CD8-positive, alpha-beta memory T cell (primary cell): ENCODE measurements at regions not wholly inside any gene's neighbourhood (a gene's known extent, or its start where the extent isn't known, plus 50 kb on each side); places are given as distances from the start of the nearest gene placed in this dataset.

Experiments
- CTCF ChIA-PET: fragments of 350-600 bp; sonication (Branson Sonifier 250); formaldehyde crosslinking; loops from one replicate; lab custom pipeline; 2021; ENCODE audit warnings: antibody characterized with exemption; lab: Charles Lee
- POLR2A ChIA-PET: fragments of 350-600 bp; sonication (Branson Sonifier 250); formaldehyde crosslinking; loops from one replicate; lab custom pipeline; 2021; ENCODE audit warnings: antibody characterized with exemption; lab: Charles Lee
- DNase-seq, 5 donors: peaks; one replicate each; pipeline versions ENCODE4 v3.0.0 to v3.0.0-alpha.2; 2020 to 2022; ENCODE audit warnings: mixed read lengths in 1 of 5
- H3K27ac ChIP-seq: one replicate; pipeline ENCODE4 v1.7.0; 2013; ENCODE audit warnings: low read depth, mild to moderate bottlenecking, low read length, moderate library complexity
- H3K27me3 ChIP-seq: 2 replicates; pipeline ENCODE4 v1.7.0; 2013; ENCODE audit warnings: low read length, mild to moderate bottlenecking; ENCODE audit not compliant: insufficient read depth, poor library complexity, severe bottlenecking
- H3K36me3 ChIP-seq: 2 replicates; pipeline ENCODE4 v1.7.0; 2013; ENCODE audit warnings: mild to moderate bottlenecking, low read length, moderate library complexity; ENCODE audit not compliant: insufficient read depth
- H3K4me1 ChIP-seq: 2 replicates; pipeline ENCODE4 v1.7.0; 2013; ENCODE audit warnings: mild to moderate bottlenecking, low read length, moderate library complexity; ENCODE audit not compliant: insufficient read depth
- H3K4me3 ChIP-seq: 2 replicates; pipeline ENCODE4 v1.7.0; 2013; ENCODE audit warnings: mild to moderate bottlenecking, low read length
- H3K9me3 ChIP-seq: 2 replicates; pipeline ENCODE4 v1.7.0; 2013; ENCODE audit warnings: mild to moderate bottlenecking, low read length
- H3K27ac Mint-ChIP-seq, 8 donors: one replicate each; pipeline ENCODE4 v1.8.0; 2020 to 2021; ENCODE audit warnings: mixed read lengths in 8 of 8, mild to moderate bottlenecking in 6 of 8, inconsistent platforms in 3 of 8, moderate library complexity in 3 of 8
- H3K27me3 Mint-ChIP-seq, 2 donors: one replicate each; pipeline ENCODE4 v1.8.0; 2020 to 2021; ENCODE audit warnings: mixed read lengths in 2 of 2, mild to moderate bottlenecking in 1 of 2, moderate library complexity in 1 of 2
- H3K36me3 Mint-ChIP-seq, 3 donors: one replicate each; pipeline ENCODE4 v1.8.0; 2020 to 2021; ENCODE audit warnings: mixed read lengths in 3 of 3, inconsistent platforms in 1 of 3, mild to moderate bottlenecking in 1 of 3
- H3K4me1 Mint-ChIP-seq, 3 donors: one replicate each; pipeline ENCODE4 v1.8.0; 2020 to 2021; ENCODE audit warnings: mixed read lengths in 3 of 3, inconsistent platforms in 1 of 3, mild to moderate bottlenecking in 1 of 3
- H3K4me3 Mint-ChIP-seq, 7 donors: one replicate each; pipeline ENCODE4 v1.8.0; 2020 to 2021; ENCODE audit warnings: mixed read lengths in 7 of 7, mild to moderate bottlenecking in 6 of 7, moderate library complexity in 4 of 7, inconsistent platforms in 2 of 7
- H3K9me3 Mint-ChIP-seq, 5 donors: one replicate each; pipeline ENCODE4 v1.8.0; 2020 to 2022; ENCODE audit warnings: mixed read lengths in 5 of 5, mild to moderate bottlenecking in 3 of 5, moderate library complexity in 2 of 5, inconsistent platforms in 1 of 5

GRCh38 chr16:9541723-9542122 is 450.3 kb downstream of the HAPSTR1 start:
- no peak overlapping the region for H3K4me3 ChIP-seq
- H3K36me3 ChIP-seq: no peaks in the 10 kb centered on the region
- Mint-ChIP-seq H3K4me1 (no peaks in the 10 kb centered on the region), H3K27me3 (peaks cover 0 to 1% of the 10 kb centered on the region in 2 donors), H3K4me3 (no peak overlapping the region), H3K36me3 (no peaks in the 10 kb centered on the region), H3K9me3 (peaks cover 0 to 6% (median 3%) of the 10 kb centered on the region in 5 donors), H3K27ac (no peak overlapping the region)
- H3K9me3 ChIP-seq: no peaks in the 10 kb centered on the region
- DNase-seq: no peak
- no peaks in the 10 kb centered on the region for H3K4me1 ChIP-seq
- POLR2A ChIA-PET: no interaction called here
- CTCF ChIA-PET: no interaction called here
- H3K27me3 ChIP-seq: no peaks in the 10 kb centered on the region
- no peak overlapping the region for H3K27ac ChIP-seq

GRCh38 chr16:9542165-9542755 is 450.8 kb downstream of the HAPSTR1 start:
- POLR2A ChIA-PET: no interaction called here

GRCh38 chr16:9545522-9546437 is 454.3 kb downstream of the HAPSTR1 start:
- Histone ChIP-seq H3K4me3 (no peak overlapping the region), H3K9me3 (no peaks in the 10 kb centered on the region), H3K27me3 (no peaks in the 10 kb centered on the region), H3K36me3 (no peaks in the 10 kb centered on the region), H3K4me1 (no peaks in the 10 kb centered on the region), H3K27ac (no peak overlapping the region)
- CTCF ChIA-PET: no interaction called here
- H3K36me3 Mint-ChIP-seq: no peaks in the 10 kb centered on the region
- no peak overlapping the region for H3K27ac Mint-ChIP-seq
- H3K4me3 Mint-ChIP-seq: no peak overlapping the region
- no peaks in the 10 kb centered on the region for H3K4me1 Mint-ChIP-seq
- peaks cover 2 to 6% (median 3%) of the 10 kb centered on the region in 5 donors for H3K9me3 Mint-ChIP-seq
- H3K27me3 Mint-ChIP-seq: peaks cover 0 to 1% of the 10 kb centered on the region in 2 donors
- DNase-seq: no peak
- POLR2A ChIA-PET: no interaction called here

More at GRCh38 chr16:9542165-9542755, 450.8 kb downstream of the HAPSTR1 start:
- no peaks in the 10 kb centered on the region for H3K9me3 ChIP-seq
- H3K4me1 ChIP-seq: no peaks in the 10 kb centered on the region
- DNase-seq: no peak
- no peak overlapping the region for H3K27ac ChIP-seq
- Mint-ChIP-seq H3K36me3 (no peaks in the 10 kb centered on the region), H3K4me3 (no peak overlapping the region), H3K27ac (no peak overlapping the region), H3K27me3 (peaks cover 0 to 1% of the 10 kb centered on the region in 2 donors), H3K9me3 (peaks cover 0 to 6% (median 2%) of the 10 kb centered on the region in 5 donors), H3K4me1 (no peaks in the 10 kb centered on the region)
- H3K27me3 ChIP-seq: no peaks in the 10 kb centered on the region
- no peak overlapping the region for H3K4me3 ChIP-seq
- H3K36me3 ChIP-seq: no peaks in the 10 kb centered on the region
- CTCF ChIA-PET: no interaction called here

GRCh38 chr16:9546438-9546786 is 455.0 kb downstream of the HAPSTR1 start:
- no peaks in the 10 kb centered on the region for H3K36me3 ChIP-seq
- H3K4me3 Mint-ChIP-seq: no peak overlapping the region
- H3K4me1 Mint-ChIP-seq: no peaks in the 10 kb centered on the region
- H3K9me3 ChIP-seq: no peaks in the 10 kb centered on the region
- no peak for DNase-seq
- peaks cover 2 to 6% (median 3%) of the 10 kb centered on the region in 5 donors for H3K9me3 Mint-ChIP-seq
- H3K4me1 ChIP-seq: no peaks in the 10 kb centered on the region
- H3K27ac ChIP-seq: no peak overlapping the region
- no peaks in the 10 kb centered on the region for H3K27me3 ChIP-seq
- peaks cover 0 to 1% of the 10 kb centered on the region in 2 donors for H3K27me3 Mint-ChIP-seq
- no peaks in the 10 kb centered on the region for H3K36me3 Mint-ChIP-seq
- CTCF ChIA-PET: no interaction called here
- no peak overlapping the region for H3K27ac Mint-ChIP-seq
- POLR2A ChIA-PET: no interaction called here
- no peak overlapping the region for H3K4me3 ChIP-seq

GRCh38 chr16:9549487-9549886 is 458.0 kb downstream of the HAPSTR1 start:
- Mint-ChIP-seq H3K4me1 (no peaks in the 10 kb centered on the region), H3K36me3 (no peaks in the 10 kb centered on the region), H3K27me3 (peaks cover 0 to 1% of the 10 kb centered on the region in 2 donors), H3K27ac (no peak overlapping the region), H3K4me3 (no peak overlapping the region), H3K9me3 (peaks cover 0 to 10% (median 5%) of the 10 kb centered on the region in 5 donors)
- H3K9me3 ChIP-seq: no peaks in the 10 kb centered on the region
- H3K27me3 ChIP-seq: no peaks in the 10 kb centered on the region
- H3K36me3 ChIP-seq: no peaks in the 10 kb centered on the region
- no peak for DNase-seq
- POLR2A ChIA-PET: no interaction called here
- CTCF ChIA-PET: no interaction called here
- H3K27ac ChIP-seq: no peak overlapping the region
- H3K4me1 ChIP-seq: no peaks in the 10 kb centered on the region
- H3K4me3 ChIP-seq: no peak overlapping the region

GRCh38 chr16:9555051-9555450 is 463.6 kb downstream of the HAPSTR1 start:
- H3K4me3 Mint-ChIP-seq: no peak overlapping the region
- no peaks in the 10 kb centered on the region for H3K36me3 Mint-ChIP-seq
- H3K27me3 ChIP-seq: no peaks in the 10 kb centered on the region
- H3K4me1 ChIP-seq: no peaks in the 10 kb centered on the region
- no peak overlapping the region for H3K4me3 ChIP-seq
- ChIA-PET CTCF (no interaction called here), POLR2A (no interaction called here)
- H3K27ac Mint-ChIP-seq: no peak overlapping the region
- H3K36me3 ChIP-seq: no peaks in the 10 kb centered on the region
- H3K9me3 Mint-ChIP-seq: peaks cover 0 to 18% (median 3%) of the 10 kb centered on the region in 5 donors
- DNase-seq: no peak
- no peaks in the 10 kb centered on the region for H3K9me3 ChIP-seq
- H3K27me3 Mint-ChIP-seq: no peaks in the 10 kb centered on the region
- H3K27ac ChIP-seq: no peak overlapping the region
- no peaks in the 10 kb centered on the region for H3K4me1 Mint-ChIP-seq

- H3K27me3 ChIP-seq: no peaks in the 10 kb centered on the region
- no peak overlapping the region for H3K27ac ChIP-seq
- H3K4me3 ChIP-seq: no peak overlapping the region
- Mint-ChIP-seq H3K27me3 (no peaks in the 10 kb centered on the region), H3K9me3 (peaks cover 0 to 15% (median 3%) of the 10 kb centered on the region in 5 donors), H3K4me3 (no peak overlapping the region), H3K27ac (no peak overlapping the region), H3K36me3 (peaks cover 0 to 2% (median 0%) of the 10 kb centered on the region in 3 donors), H3K4me1 (no peaks in the 10 kb centered on the region)
- CTCF ChIA-PET: no interaction called here
- no peak for DNase-seq
- no peaks in the 10 kb centered on the region for H3K9me3 ChIP-seq
- H3K4me1 ChIP-seq: no peaks in the 10 kb centered on the region
- no peaks in the 10 kb centered on the region for H3K36me3 ChIP-seq
- POLR2A ChIA-PET: no interaction called here
These were observed 465.7 kb downstream of the HAPSTR1 start for GRCh38 chr16:9556949-9557665.

- H3K36me3 Mint-ChIP-seq: peaks cover 0 to 2% (median 0%) of the 10 kb centered on the region in 3 donors
- DNase-seq: no peak
- H3K4me1 Mint-ChIP-seq: no peaks in the 10 kb centered on the region
- H3K4me3 Mint-ChIP-seq: no peak overlapping the region
- Histone ChIP-seq H3K36me3 (no peaks in the 10 kb centered on the region), H3K4me1 (no peaks in the 10 kb centered on the region), H3K27ac (no peak overlapping the region), H3K27me3 (no peaks in the 10 kb centered on the region), H3K9me3 (no peaks in the 10 kb centered on the region), H3K4me3 (no peak overlapping the region)
- H3K9me3 Mint-ChIP-seq: peaks cover 0 to 12% (median 3%) of the 10 kb centered on the region in 5 donors
- ChIA-PET POLR2A (no interaction called here), CTCF (interaction anchor here (0.8 kb wide), 1 partner anchor 58 kb away, joined by 4 read pairs; no protein-coding TSS in a partner anchor)
- no peak overlapping the region for H3K27ac Mint-ChIP-seq
- no peaks in the 10 kb centered on the region for H3K27me3 Mint-ChIP-seq
These were observed 466.3 kb downstream of the HAPSTR1 start for GRCh38 chr16:9557713-9558112.
